ENCODE measurements at regions not wholly inside any gene's neighbourhood (a gene's known extent, or its start where the extent isn't known, plus 50 kb on each side); places are given as distances from the start of the nearest gene placed in this dataset.

- no peak for DNase-seq
Measured at GRCh38 chr3:17936736-17937480, 194.5 kb upstream of the TBC1D5 start.

DNA sequence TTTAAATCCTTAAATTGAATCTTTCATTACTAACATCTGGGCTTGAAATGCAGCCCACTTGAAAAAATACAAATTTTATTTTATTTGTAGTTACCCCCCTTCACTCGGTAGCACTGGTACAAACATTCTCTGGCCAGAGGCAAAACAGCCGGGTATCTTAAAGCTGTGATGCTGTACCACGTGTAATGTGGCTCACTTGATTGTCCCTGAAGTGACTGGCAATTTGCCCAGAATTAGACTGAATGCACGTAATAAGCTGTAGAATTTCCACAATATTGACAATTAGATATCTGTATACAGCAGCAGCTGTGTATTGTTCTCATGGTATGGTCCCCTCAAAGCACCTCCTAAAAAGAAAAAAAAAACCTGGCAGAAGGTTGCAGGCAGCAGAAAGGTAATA is 192.8 kb upstream of the TBC1D5 start:
- DNase-seq, result no peak

DNA sequence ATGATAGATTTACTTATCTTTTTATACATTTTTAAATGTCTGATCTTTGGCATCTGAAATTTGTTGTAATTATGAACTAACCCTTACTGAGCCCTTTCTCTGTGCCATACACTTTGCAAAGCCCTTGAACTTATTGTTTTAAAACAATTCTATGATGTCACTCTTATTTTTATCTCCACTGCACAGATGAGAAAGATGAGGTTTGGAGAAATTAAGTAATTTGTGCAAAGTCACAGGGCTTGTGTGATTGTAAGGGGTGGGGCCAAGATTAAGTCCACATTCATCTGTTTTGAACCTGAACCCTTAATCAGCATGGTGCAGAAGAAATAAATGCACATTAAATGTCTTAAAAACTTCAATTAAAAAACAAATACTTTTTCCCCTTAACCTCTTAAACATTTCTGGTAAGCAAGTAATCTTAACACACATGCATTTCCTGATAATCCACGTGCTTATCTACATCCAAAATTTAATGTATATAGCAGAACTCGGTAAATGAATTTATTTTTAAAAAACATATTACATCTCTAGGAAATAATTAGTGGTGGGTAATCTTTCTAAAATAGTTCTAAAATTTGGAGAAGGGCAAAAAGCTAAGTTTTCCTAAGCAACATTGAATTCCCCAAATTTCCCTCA is 189.8 kb upstream of the TBC1D5 start:
- DNase-seq, result no peak

GRCh38 chr3:17931131-17931530 is 188.7 kb upstream of the TBC1D5 start:
- no peak for DNase-seq

DNA sequence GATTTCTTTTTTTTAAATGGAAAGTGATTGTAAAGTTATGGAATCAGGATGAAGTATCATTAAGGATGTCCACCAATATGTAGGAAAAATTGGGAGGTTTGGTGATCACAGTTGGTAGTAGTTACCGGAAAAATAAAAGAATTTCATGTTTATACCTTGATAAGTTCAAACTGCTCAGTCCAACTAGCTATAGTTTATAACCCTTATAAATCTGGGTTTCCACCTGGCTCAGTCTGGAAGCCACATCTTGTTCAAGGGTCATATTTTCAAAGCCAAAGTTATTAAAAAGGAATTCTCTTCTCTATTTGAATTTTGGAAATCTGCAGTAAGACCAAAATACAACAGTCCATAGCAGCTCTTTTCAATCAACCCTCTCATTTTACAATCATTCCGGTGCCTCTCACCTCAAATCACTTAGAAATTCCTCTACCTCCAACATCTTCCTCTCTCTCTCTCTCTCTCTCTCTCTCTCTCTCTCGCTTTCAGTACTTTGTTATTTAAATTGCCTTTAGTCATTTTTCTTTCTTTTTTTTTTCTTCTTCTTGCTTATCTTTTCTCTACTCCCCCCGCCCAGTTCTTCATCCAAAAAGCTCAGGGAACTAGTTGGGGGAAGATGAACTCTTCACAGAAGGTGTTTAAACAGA is 186.2 kb upstream of the TBC1D5 start:
- DNase-seq, result no peak

- no peak for DNase-seq
Measured at GRCh38 chr3:17927036-17927435, 184.6 kb upstream of the TBC1D5 start.

- no peak for DNase-seq
Measured at GRCh38 chr3:17915341-17915740, 172.9 kb upstream of the TBC1D5 start.

- no peak for DNase-seq
Measured at GRCh38 chr3:17913359-17913758, 170.9 kb upstream of the TBC1D5 start.

DNA sequence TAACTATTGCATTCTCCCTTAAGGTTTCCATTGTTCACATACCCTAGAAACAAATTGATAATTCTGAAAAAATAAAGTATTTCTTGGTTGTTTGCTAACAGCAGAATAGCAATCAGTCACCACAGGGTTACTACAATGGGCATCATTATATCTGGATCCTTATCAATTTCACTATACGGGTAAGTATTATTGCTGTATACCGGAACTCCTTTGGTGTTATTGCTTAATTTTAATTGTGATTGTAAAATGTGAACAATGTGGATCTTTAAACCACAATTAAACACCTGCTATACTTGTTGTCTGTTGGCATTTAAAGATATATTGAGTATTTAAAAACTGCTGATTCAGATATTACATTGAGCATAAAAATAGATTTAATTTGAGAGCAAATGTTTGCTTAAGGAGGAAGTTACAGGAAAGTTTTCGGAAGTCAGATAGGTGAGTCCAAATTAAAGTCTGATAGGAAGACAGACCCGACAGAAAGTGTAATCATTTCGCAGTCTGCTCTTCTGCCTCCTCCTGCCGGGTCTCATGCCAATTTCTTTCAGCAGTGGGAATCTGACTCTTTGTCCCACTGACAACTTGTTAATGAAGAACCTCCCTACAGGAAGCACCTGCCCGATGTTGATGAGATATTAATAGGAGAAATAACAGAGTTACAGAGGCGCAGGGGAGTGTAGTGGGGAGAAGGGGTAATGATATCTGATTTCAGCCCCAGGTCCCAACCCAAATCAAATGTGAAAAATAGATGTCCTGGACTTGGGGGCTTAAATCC is 169.7 kb upstream of the TBC1D5 start:
- no peak for DNase-seq

GRCh38 chr3:17910922-17911321 is 168.5 kb upstream of the TBC1D5 start:
- no peak for DNase-seq

DNA sequence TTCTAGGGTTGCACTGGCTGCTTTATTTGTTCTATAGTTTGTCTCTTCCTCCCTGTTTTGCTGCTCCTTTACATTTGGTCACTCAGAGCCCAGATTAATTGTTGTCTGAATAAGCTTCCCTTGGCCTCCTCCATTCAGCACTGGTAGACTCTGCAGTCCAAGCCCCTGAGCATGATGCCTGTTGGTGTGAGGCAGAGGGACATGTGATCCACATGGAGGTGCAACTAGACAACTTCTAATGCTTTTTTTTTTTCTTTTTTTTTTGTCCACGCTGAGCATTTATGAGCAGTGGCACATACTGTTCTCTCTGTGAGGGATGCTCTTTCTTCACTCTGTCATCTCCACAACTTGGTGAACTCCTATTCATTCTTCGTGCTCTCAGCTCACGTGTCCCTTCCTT is 167.3 kb upstream of the TBC1D5 start:
- no peak for DNase-seq

DNA sequence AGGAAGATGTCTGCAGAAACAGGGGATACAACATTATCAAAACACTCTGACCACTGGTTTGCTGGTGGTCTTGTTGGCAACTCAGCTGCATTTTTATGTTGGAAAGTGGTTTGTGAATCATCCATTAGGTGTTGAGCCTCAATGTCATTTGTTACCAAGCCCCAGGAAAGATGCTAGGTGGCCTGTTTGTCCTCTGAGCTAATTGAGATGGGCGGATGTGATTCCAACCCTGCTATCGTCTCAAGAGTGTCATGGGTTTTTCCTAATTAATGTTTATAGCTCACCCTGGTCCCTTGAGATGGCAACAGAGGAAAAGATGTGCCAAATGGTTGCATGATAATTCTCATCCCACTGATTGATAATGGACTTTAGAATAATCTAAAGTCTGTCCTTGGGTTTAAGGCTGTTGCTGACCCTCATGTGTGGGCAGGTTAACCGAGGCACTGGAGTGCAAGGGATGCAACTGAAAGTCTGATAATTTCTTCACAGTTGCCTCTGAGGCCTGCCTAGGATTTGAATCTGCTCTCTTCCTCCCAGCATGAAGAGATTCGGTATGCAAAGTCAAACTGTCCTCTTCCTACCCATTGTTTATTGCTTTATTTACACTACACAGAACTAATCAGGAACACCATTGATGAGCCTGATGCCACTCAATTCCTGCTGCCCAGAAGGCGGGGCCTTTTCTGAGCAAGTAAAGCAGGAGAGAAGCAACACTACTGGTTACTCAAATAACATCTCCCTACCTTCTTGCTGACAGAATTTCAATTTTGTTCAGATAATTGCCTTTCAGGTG is 166.2 kb upstream of the TBC1D5 start:
- no peak for DNase-seq

DNA sequence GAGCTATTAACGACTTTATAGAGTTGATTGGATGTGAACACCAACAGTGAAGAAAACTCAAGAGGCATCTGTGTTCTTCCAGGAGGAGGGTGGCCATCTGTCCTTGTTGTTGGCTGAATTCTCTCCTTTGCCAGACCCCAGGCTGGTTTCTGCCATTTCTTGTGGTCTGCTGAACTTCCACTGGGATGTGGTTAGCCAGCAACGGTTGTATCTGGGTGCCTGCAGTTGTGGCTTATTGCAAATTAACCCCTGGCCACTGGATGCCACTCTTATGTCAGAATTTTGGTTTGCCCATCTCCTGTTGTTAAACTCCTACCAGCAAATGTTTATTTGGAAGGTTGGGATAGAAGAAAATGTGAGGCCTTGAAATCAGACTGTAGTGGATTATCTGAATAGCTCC is 163.6 kb upstream of the TBC1D5 start:
- no peak for DNase-seq

- no peak for DNase-seq
Measured at GRCh38 chr3:17901893-17902292, 159.5 kb upstream of the TBC1D5 start.

- no peak for DNase-seq
Measured at GRCh38 chr3:17894434-17895060, 152.1 kb upstream of the TBC1D5 start.

GRCh38 chr3:17891139-17891856 is 148.9 kb upstream of the TBC1D5 start:
- DNase-seq, result no peak

GRCh38 chr3:17885986-17886385 is 143.6 kb upstream of the TBC1D5 start:
- DNase-seq, result no peak

GRCh38 chr3:17882981-17883380 is 140.6 kb upstream of the TBC1D5 start:
- no peak for DNase-seq

- DNase-seq, result no peak
Measured at GRCh38 chr3:17877299-17877698, 134.9 kb upstream of the TBC1D5 start.

DNA sequence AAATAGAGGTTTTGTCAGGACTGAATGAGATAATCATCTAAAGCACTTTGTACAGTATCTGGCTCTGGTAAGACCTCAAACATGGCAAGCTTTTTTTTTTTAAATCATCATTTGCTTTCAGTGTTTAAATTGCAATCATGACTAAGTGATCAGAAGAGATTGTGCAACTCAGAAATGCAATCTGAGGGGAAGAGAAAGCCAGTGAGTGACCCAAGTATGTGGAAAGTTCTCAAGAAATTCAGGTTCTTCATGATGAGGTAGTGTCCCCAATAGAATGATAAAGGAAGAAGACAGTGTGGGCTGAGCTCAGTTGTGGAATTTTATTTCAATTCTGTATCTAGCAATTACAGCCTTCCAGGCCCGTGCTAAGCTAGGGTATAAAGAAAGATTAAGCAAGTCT is 132.2 kb upstream of the TBC1D5 start:
- no peak for DNase-seq

DNA sequence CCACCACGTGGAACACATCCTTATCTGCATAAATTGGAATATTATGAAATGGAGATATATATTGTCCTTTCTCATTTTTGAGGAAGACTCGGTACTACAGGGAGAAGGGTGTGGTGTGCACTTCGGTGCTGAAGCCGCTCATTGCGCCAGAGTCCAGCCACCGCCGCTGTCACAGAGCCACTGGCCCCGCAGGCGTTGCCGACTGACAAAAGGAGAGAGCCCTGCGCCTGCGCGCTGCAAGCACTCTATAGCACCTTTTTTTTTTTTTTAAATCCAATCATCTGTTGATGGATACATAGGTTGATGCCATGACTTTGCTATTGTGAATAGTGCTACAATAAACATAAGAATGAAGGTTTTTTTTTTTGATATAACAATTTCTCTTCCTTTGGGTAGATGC is 130.0 kb upstream of the TBC1D5 start:
- DNase-seq, result no peak

DNA sequence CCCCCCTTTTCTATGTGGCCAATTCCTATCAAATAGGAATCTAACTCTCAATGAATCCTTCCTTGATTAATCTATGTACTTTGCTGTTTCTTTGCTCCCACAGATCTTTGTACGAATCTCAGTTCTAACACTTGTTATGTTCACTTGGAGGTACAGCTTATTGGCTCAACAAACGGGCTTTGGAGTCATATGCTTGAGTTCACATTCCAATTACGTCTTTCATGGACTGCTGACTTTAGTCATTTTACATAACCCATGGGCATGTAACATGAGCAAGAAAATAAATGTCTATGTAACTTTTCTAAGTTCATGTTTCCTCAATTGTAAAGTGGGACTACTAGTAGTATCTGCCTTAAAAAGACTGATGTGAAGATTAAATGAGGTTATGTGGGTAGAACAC is 123.2 kb upstream of the TBC1D5 start:
- DNase-seq, result no peak
